IMR-90 (cell line): ENCODE measurements at regions not wholly inside any gene's neighbourhood (a gene's known extent, or its start where the extent isn't known, plus 50 kb on each side); places are given as distances from the start of the nearest gene placed in this dataset.

Source experiments
- ATAC-seq: fragments of 200-7000 bp; cut with Tn5 transposase; 2 replicates; pipeline ENCODE4 v1.9.1; 2020; ENCODE audit warnings: low read depth, mild to moderate bottlenecking, moderate library complexity
- BruUV-seq: library from RNA; stranded (reverse); fragments of 400-500 nt; replicated peaks from 2 replicates; lab custom pipeline; 2021; lab: Mats Ljungman, UMichigan
- CTCF ChIA-PET: fragments of 300-600 bp; formaldehyde crosslinking; extraction: SDS; loops from one replicate; lab custom pipeline; 2021; ENCODE audit warnings: antibody characterized with exemption; lab: Yijun Ruan, JAX
- POLR2A ChIA-PET: fragments of 300-600 bp; sonication (Branson Sonifier 250); formaldehyde crosslinking; loops from one replicate; lab custom pipeline; 2022; ENCODE audit warnings: antibody characterized with exemption; ENCODE audit not compliant: unreplicated experiment; lab: Charles Lee
- DNase-seq: peaks from one replicate; pipeline ENCODE4 v3.0.0; 2013
- H2AFZ ChIP-seq: replicated peaks from 2 replicates; pipeline ENCODE3; 2013; ENCODE audit warnings: low read length, mild to moderate bottlenecking; ENCODE audit not compliant: poor library complexity
- H2AK5ac ChIP-seq: 2 replicates; pipeline ENCODE4 v1.6.1; 2013; ENCODE audit warnings: low read depth, low read length, inconsistent platforms
- H2AK9ac ChIP-seq: replicated peaks from 2 replicates; pipeline ENCODE3; 2013; ENCODE audit warnings: mild to moderate bottlenecking, low read depth, low read length, moderate library complexity; ENCODE audit not compliant: poor library complexity
- H2BK120ac ChIP-seq: 2 replicates; pipeline ENCODE4 v1.6.1; 2013; ENCODE audit warnings: low read depth, low read length, inconsistent platforms
- H2BK15ac ChIP-seq: 3 replicates; pipeline ENCODE4 v1.6.1; 2013; ENCODE audit warnings: low read depth, low read length, inconsistent platforms
- H2BK20ac ChIP-seq: 2 replicates; pipeline ENCODE4 v1.6.1; 2013; ENCODE audit warnings: low read depth, mild to moderate bottlenecking, inconsistent platforms, low read length, moderate library complexity
- H2BK5ac ChIP-seq: 2 replicates; pipeline ENCODE4 v1.6.1; 2013; ENCODE audit warnings: mild to moderate bottlenecking, low read depth, low read length, inconsistent platforms; ENCODE audit not compliant: poor library complexity, severe bottlenecking
- H3K14ac ChIP-seq: replicated peaks from 2 replicates; pipeline ENCODE4 v1.6.1; 2013; ENCODE audit warnings: low read depth, low read length, inconsistent platforms
- H3K18ac ChIP-seq: 2 replicates; pipeline ENCODE4 v1.6.1; 2013; ENCODE audit warnings: low read depth, low read length, control low read depth
- H3K23ac ChIP-seq: 2 replicates; pipeline ENCODE4 v1.6.1; 2013; ENCODE audit warnings: low read depth, low read length, inconsistent platforms
- H3K27ac ChIP-seq: 2 replicates; pipeline ENCODE4 v1.5.1; 2013; ENCODE audit warnings: mild to moderate bottlenecking, control low read depth, low read length; ENCODE audit not compliant: insufficient read depth
- H3K27me3 ChIP-seq: 2 replicates; pipeline ENCODE4 v1.6.1; 2013; ENCODE audit warnings: low read length; ENCODE audit not compliant: control insufficient read depth, insufficient read depth
- H3K36me3 ChIP-seq: 2 replicates; pipeline ENCODE4 v1.6.1; 2013; ENCODE audit warnings: low read length, mixed read lengths; ENCODE audit not compliant: control insufficient read depth, insufficient read depth
- H3K4ac ChIP-seq: 2 replicates; pipeline ENCODE4 v1.6.1; 2013; ENCODE audit warnings: low read depth, low read length, inconsistent platforms
- H3K4me1 ChIP-seq: 2 replicates; pipeline ENCODE4 v1.6.1; 2013; ENCODE audit warnings: low read length, mixed read lengths; ENCODE audit not compliant: control insufficient read depth, insufficient read depth
- H3K4me2 ChIP-seq: 2 replicates; pipeline ENCODE4 v1.6.1; 2013; ENCODE audit warnings: low read depth, mild to moderate bottlenecking, control low read depth, low read length, moderate library complexity
- H3K4me3 ChIP-seq: 2 replicates; pipeline ENCODE4 v1.5.1; 2013; ENCODE audit warnings: low read depth, mild to moderate bottlenecking, control low read depth, low read length, moderate library complexity; ENCODE audit not compliant: insufficient read depth
- H3K56ac ChIP-seq: 2 replicates; pipeline ENCODE4 v1.6.1; 2013; ENCODE audit warnings: low read length, inconsistent platforms; ENCODE audit not compliant: insufficient read depth; ENCODE audit errors: extremely low read depth
- H3K79me1 ChIP-seq, 2 experiments: 2 replicates each; pipeline ENCODE4 v1.6.1; 2013; ENCODE audit warnings: low read length in 2 of 2, inconsistent platforms in 1 of 2, low read depth in 1 of 2
- H3K9ac ChIP-seq: 2 replicates; pipeline ENCODE4 v1.6.1; 2013; ENCODE audit warnings: low read depth, low read length, control low read depth
- H3K9me1 ChIP-seq: 2 replicates; pipeline ENCODE4 v1.6.1; 2013; ENCODE audit warnings: low read length, inconsistent platforms; ENCODE audit not compliant: insufficient read depth
- H3K9me3 ChIP-seq: 2 replicates; pipeline ENCODE4 v1.6.1; 2013; ENCODE audit warnings: low read length; ENCODE audit not compliant: control insufficient read depth, insufficient read depth
- H4K20me1 ChIP-seq: 2 replicates; pipeline ENCODE4 v1.6.1; 2013; ENCODE audit warnings: low read length, inconsistent platforms; ENCODE audit not compliant: insufficient read depth
- H4K5ac ChIP-seq: 2 replicates; pipeline ENCODE4 v1.6.1; 2013; ENCODE audit warnings: mild to moderate bottlenecking, low read depth, low read length, control low read depth
- H4K8ac ChIP-seq, 2 experiments: 2 replicates each; pipeline ENCODE4 v1.6.1; 2013; ENCODE audit warnings: low read depth in 2 of 2, low read length in 2 of 2, control low read depth in 1 of 2, inconsistent platforms in 1 of 2
- H4K91ac ChIP-seq: 2 replicates; pipeline ENCODE4 v1.6.1; 2013; ENCODE audit warnings: low read depth, low read length, inconsistent platforms; ENCODE audit not compliant: insufficient read depth
- MAFK ChIP-seq: IDR thresholded peaks from 2 replicates; pipeline ENCODE4 v1.6.1; 2012; ENCODE audit warnings: low read depth, low read length, improper control_type of control experiment
- MAZ ChIP-seq: IDR thresholded peaks from 2 replicates; pipeline ENCODE4 v1.6.1; 2012; ENCODE audit warnings: low read depth, mild to moderate bottlenecking, low read length, improper control_type of control experiment, moderate library complexity, borderline replicate concordance
- RAD21 ChIP-seq: IDR thresholded peaks from 2 replicates; pipeline ENCODE4 v1.6.1; 2012; ENCODE audit warnings: low read length, improper control_type of control experiment
- USF2 ChIP-seq: fragments of 150-350 bp; IDR thresholded peaks from 2 replicates; pipeline ENCODE4 v1.6.1; 2017; ENCODE audit warnings: mild to moderate bottlenecking, antibody characterized with exemption, low read length, low read depth
- WGBS, 2 experiments: methylation state at CpG; one replicate each; pipeline versions ENCODE4 v1.1.5 to v1.1.7; 2013; ENCODE audit warnings: missing lambda C conversion rate in 2 of 2; ENCODE audit not compliant: insufficient read length in 1 of 2; ENCODE audit errors: extremely low coverage in 2 of 2; 5-methylcytosine and 5-hydroxymethylcytosine counted together
- dilution Hi-C: fragments of 300-500 bp; cut with HindIII; formaldehyde crosslinking; loops from one replicate; pipeline ENCODE4 v1.14.3; 2018; ENCODE audit warnings: low sequenced_read_pairs; ENCODE audit not compliant: unreplicated experiment
- in situ Hi-C: fragments of 300-500 bp; cut with MboI; formaldehyde crosslinking; loops from 3 replicates; pipeline ENCODE4 v1.14.3; 2019; ENCODE audit warnings: low sequenced_read_pairs, inconsistent platforms, mixed read lengths
- intact Hi-C: fragments of 100-400 bp; cut with micrococcal nuclease; formaldehyde crosslinking; loops from 2 replicates; pipeline ENCODE4 v1.10.0; 2022

GRCh38 chr18:51575171-51575570 is 377.7 kb upstream of the MEX3C start:
- in situ Hi-C loops = no loop called here

More at GRCh38 chr18:51575171-51575570, 377.7 kb upstream of the MEX3C start:
- H2BK20ac ChIP-seq = no peak overlapping the region
- no peak overlapping the region for H3K4ac ChIP-seq
- ATAC-seq (no peak), DNase-seq (no peak)
- no peak overlapping the region for H3K56ac ChIP-seq
- dilution Hi-C loops (no loop called here), intact Hi-C loops (no loop called here)
- POLR2A ChIA-PET = no interaction called here
- H3K9ac ChIP-seq = no peak overlapping the region
- no TSS peak for BruUV-seq
- WGBS, 2 experiments = no CpG with 5 or more reads among the region's 2 CpGs
- H2BK15ac ChIP-seq = no peak overlapping the region
- no peak overlapping the region for H2BK120ac ChIP-seq
- H3K14ac ChIP-seq = no peak overlapping the region
- no peaks in the 10 kb centered on the region for H3K9me1 ChIP-seq
- H4K91ac ChIP-seq = no peak overlapping the region
- no peak overlapping the region for H3K4me3 ChIP-seq
- H3K27me3 ChIP-seq = no peaks in the 10 kb centered on the region
- no peak overlapping the region for H2BK5ac ChIP-seq
- H2AK5ac ChIP-seq = no peak overlapping the region
- H3K9me3 ChIP-seq = peaks cover 8% of the 10 kb centered on the region; the same call in 1 of the 2 replicates
- H3K18ac ChIP-seq = no peak overlapping the region
- no peak overlapping the region for H2AK9ac ChIP-seq
- H2AFZ ChIP-seq = no peak overlapping the region
- TF ChIP-seq MAFK (no peak), MAZ (no peak), USF2 (no peak), RAD21 (no peak)
- no peak overlapping the region for H4K5ac ChIP-seq
- no peaks in the 10 kb centered on the region for H3K4me1 ChIP-seq
- no peak overlapping the region for H4K8ac ChIP-seq
- CTCF ChIA-PET = no interaction called here
- H4K20me1 ChIP-seq = no peaks in the 10 kb centered on the region
- no peak overlapping the region for H3K4me2 ChIP-seq
- no peaks in the 10 kb centered on the region for H3K36me3 ChIP-seq
- H3K79me1 ChIP-seq = no peaks in the 10 kb centered on the region
- no peak overlapping the region for H3K23ac ChIP-seq
- H3K27ac ChIP-seq = no peak overlapping the region
